GM18508 (cell line): ENCODE measurements at regions not wholly inside any gene's neighbourhood (a gene's known extent, or its start where the extent isn't known, plus 50 kb on each side); places are given as distances from the start of the nearest gene placed in this dataset.

Source experiments
- ATAC-seq: cut with Tn5 transposase; IDR thresholded peaks from one replicate; pipeline ENCODE4 v1.9.1; 2021; ENCODE audit warnings: moderate number of reproducible peaks; ENCODE audit not compliant: insufficient read depth, unreplicated experiment

DNA sequence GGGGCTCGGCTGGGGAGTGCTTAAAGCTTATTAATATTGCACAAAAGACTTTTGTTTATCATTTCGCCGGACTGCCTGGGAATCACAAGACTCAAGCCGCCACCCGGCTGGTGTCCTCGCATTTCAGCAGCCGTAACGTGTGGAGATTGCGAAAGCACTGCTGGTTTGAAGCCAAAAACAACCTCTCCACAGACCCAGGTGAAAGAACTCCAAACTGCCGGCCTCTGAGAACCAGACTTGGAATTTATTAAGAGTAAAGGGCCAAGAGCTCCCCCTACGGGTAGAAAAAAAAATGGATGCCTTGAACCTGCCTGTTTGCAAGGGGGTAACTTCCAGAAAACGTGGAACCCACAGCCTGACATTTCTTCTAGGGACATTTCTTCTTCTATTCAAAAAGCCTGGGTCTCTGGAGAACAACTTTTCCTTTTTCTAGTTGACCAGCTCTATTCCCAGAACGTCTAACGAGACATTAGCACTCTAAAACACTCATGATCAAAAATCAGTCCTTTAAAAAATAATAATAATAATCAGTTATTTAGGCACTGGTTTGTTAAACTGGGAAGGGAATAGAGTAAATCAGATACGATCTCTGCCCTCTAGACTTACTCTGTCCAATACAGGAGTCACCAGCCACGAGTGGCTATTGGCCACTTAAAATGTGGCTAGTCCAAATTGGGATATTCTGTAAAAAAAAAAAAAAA lies 216.3 kb downstream of the C1D start:
- ATAC-seq: no peak

GRCh38 chr2:67848551-67849285 lies 214.1 kb downstream of the C1D start:
- ATAC-seq: no peak

DNA sequence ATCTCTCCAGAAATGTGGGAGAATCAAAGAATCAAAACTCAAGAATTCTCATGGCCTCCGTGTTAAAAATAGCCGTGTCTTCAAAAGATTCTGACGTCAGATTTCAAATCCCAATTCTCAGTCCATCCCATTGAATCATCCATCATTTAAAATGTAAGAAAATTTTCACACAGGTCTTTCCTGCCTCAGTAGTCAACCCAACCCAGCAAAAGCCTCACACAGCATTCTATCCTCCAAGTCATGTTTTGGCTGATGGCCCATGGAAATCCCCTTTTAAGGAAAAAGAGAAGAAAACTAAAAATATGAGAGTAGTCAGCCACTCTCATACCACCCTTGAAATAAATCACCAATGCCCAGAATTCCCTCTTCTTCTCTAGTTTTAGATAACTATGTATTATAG lies 211.8 kb downstream of the C1D start:
- no peak for ATAC-seq

- no peak for ATAC-seq
Measured at GRCh38 chr2:67851956-67852824, 210.6 kb downstream of the C1D start.

GRCh38 chr2:67854103-67854743 lies 208.6 kb downstream of the C1D start:
- no peak for ATAC-seq

GRCh38 chr2:67854798-67855197 lies 208.0 kb downstream of the C1D start:
- no peak for ATAC-seq

GRCh38 chr2:67856866-67857265 lies 205.9 kb downstream of the C1D start:
- ATAC-seq: no peak

- no peak for ATAC-seq
Measured at GRCh38 chr2:67857836-67858235, 205.0 kb downstream of the C1D start.

- no peak for ATAC-seq
Measured at GRCh38 chr2:67858886-67859285, 203.9 kb downstream of the C1D start.

GRCh38 chr2:67865917-67866316 lies 196.9 kb downstream of the C1D start:
- no peak for ATAC-seq

- no peak for ATAC-seq
Measured at GRCh38 chr2:67867735-67868134, 195.1 kb downstream of the C1D start.

- ATAC-seq: no peak
Measured at GRCh38 chr2:67871686-67872412, 191.0 kb downstream of the C1D start.

- no peak for ATAC-seq
Measured at GRCh38 chr2:67872481-67872880, 190.3 kb downstream of the C1D start.

- no peak for ATAC-seq
Measured at GRCh38 chr2:67873916-67874315, 188.9 kb downstream of the C1D start.

- ATAC-seq: no peak
Measured at GRCh38 chr2:67876176-67876575, 186.6 kb downstream of the C1D start.

DNA sequence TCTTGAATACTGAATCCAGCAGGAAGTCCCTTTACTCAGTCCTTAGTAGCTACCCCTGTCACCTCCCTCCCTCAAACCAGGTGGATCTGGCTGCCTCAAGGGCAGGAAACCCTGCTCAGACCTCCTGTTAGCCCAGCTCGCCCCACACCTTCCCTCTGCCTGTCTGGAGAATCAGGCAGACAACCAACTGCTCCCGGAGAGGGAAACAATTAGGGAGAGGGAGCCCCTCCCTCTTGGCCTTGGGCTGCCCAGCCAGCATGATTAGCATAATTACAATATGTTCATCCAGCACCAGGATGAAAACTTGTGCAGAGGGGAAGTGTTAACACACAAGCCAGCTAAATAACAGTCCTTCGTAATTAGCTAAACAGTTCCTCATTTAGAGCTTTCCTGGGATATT lies 185.5 kb downstream of the C1D start:
- ATAC-seq: no peak

GRCh38 chr2:67878743-67879142 lies 184.1 kb downstream of the C1D start:
- no peak for ATAC-seq

GRCh38 chr2:67879586-67880290 lies 183.1 kb downstream of the C1D start:
- ATAC-seq: no peak

GRCh38 chr2:67880291-67880761 lies 182.5 kb downstream of the C1D start:
- ATAC-seq: no peak
